HFF-Myc (cell line): ENCODE measurements at regions not wholly inside any gene's neighbourhood (a gene's known extent, or its start where the extent isn't known, plus 50 kb on each side); places are given as distances from the start of the nearest gene placed in this dataset.

Experiments
- DNase-seq: peaks from one replicate; pipeline ENCODE4 v3.0.0-alpha.2; 2011; ENCODE audit warnings: low read depth; ENCODE audit errors: extremely low read depth
- H3K4me3 ChIP-seq: replicated peaks from 2 replicates; pipeline ENCODE4 v1.5.1; 2011; ENCODE audit warnings: low read depth, mild to moderate bottlenecking, control low read depth, low read length
- CTCF ChIP-seq: IDR thresholded peaks from 2 replicates; pipeline ENCODE4 v1.5.1; 2012; ENCODE audit warnings: mild to moderate bottlenecking, low read depth, low read length, control low read depth; ENCODE audit errors: missing control alignments

- no peak for DNase-seq
- TF ChIP-seq CTCF, result no peak
Observed at GRCh38 chr14:97388408-97388807, 591.2 kb downstream of the VRK1 start.

GRCh38 chr14:97390096-97390724 lies 593.0 kb downstream of the VRK1 start:
- no peak for TF ChIP-seq CTCF

More at GRCh38 chr14:97388408-97388807, 591.2 kb downstream of the VRK1 start:
- H3K4me3 ChIP-seq, result no peak overlapping the region

GRCh38 chr14:97393244-97393643 lies 596.1 kb downstream of the VRK1 start:
- no peak for TF ChIP-seq CTCF
- DNase-seq, result no peak
- no peak overlapping the region for H3K4me3 ChIP-seq

More at GRCh38 chr14:97390096-97390724, 593.0 kb downstream of the VRK1 start:
- DNase-seq, result no peak
- H3K4me3 ChIP-seq, result no peak overlapping the region

GRCh38 chr14:97395068-97395467 lies 597.9 kb downstream of the VRK1 start:
- DNase-seq, result no peak
- no peak overlapping the region for H3K4me3 ChIP-seq
- TF ChIP-seq CTCF, result no peak

GRCh38 chr14:97401714-97402113 lies 604.5 kb downstream of the VRK1 start:
- no peak overlapping the region for H3K4me3 ChIP-seq
- no peak for DNase-seq
- TF ChIP-seq CTCF, result no peak

GRCh38 chr14:97402279-97402678 lies 605.1 kb downstream of the VRK1 start:
- H3K4me3 ChIP-seq, result no peak overlapping the region
- no peak for TF ChIP-seq CTCF
- no peak for DNase-seq
